GM12878 (cell line): ENCODE measurements at regions not wholly inside any gene's neighbourhood (a gene's known extent, or its start where the extent isn't known, plus 50 kb on each side); places are given as distances from the start of the nearest gene placed in this dataset.

Source experiments
- ATAC-seq: fragments of 200-7000 bp; cut with Tn5 transposase; 3 replicates; pipeline ENCODE4 v1.9.1; 2020; ENCODE audit warnings: mild to moderate bottlenecking, moderate library complexity
- BruUV-seq: library from RNA; stranded (reverse); fragments of 400-500 nt; replicated peaks from 2 replicates; lab custom pipeline; 2021; lab: Mats Ljungman, UMichigan
- CTCF ChIA-PET: fragments of 300-600 bp; sonication (Branson Sonifier 250); formaldehyde crosslinking; extraction: SDS; loops from one replicate; lab custom pipeline; 2021; ENCODE audit warnings: inconsistent platforms; lab: Yijun Ruan, JAX
- POLR2A ChIA-PET: fragments of 350-600 bp; formaldehyde crosslinking; extraction: SDS; loops from one replicate; lab custom pipeline; 2021; ENCODE audit warnings: inconsistent platforms; lab: Charles Lee
- RAD21 ChIA-PET: fragments of 300-600 bp; sonication (Branson Sonifier 250); formaldehyde crosslinking; loops from one replicate; lab custom pipeline; 2023; ENCODE audit warnings: antibody characterized with exemption; ENCODE audit not compliant: unreplicated experiment; lab: Charles Lee
- SMC1A ChIA-PET: fragments of 300-600 bp; sonication (Branson Sonifier 250); formaldehyde crosslinking; loops from one replicate; lab custom pipeline; 2023; ENCODE audit not compliant: unreplicated experiment, uncharacterized antibody; lab: Charles Lee
- DNase-seq: peaks from one replicate; pipeline ENCODE4 v3.0.0-alpha.2; 2011; ENCODE audit warnings: low read depth, low spot score
- FAIRE-seq: peaks from 3 replicates; lab custom pipeline; 2011; peaks lifted over from hg19 to GRCh38; lab: Jason Lieb, UNC
- H2AFZ ChIP-seq: 2 replicates; pipeline ENCODE4 v1.6.0; 2011; ENCODE audit warnings: low read depth, low read length, control low read depth; ENCODE audit not compliant: control insufficient read depth
- H3K27ac ChIP-seq: 2 replicates; pipeline ENCODE4 v1.5.1; 2011; ENCODE audit warnings: control low read depth; ENCODE audit not compliant: control insufficient read depth, insufficient read depth
- H3K27me3 ChIP-seq, 2 experiments: replicated peaks in 1 of 2; 2 replicates each; pipeline versions ENCODE4 v1.6.0 to v1.6.1; 2011; ENCODE audit warnings: low read length in 1 of 2; ENCODE audit not compliant: control insufficient read depth in 2 of 2, insufficient read depth in 2 of 2
- H3K36me3 ChIP-seq, 2 experiments: 2 replicates each; pipeline ENCODE4 v1.5.1; 2011; ENCODE audit warnings: low read length in 1 of 2; ENCODE audit not compliant: control insufficient read depth in 2 of 2, insufficient read depth in 2 of 2
- H3K4me1 ChIP-seq: 2 replicates; pipeline ENCODE4 v1.6.1; 2011; ENCODE audit warnings: mild to moderate bottlenecking, low read length, moderate library complexity, mixed read lengths; ENCODE audit not compliant: control insufficient read depth, insufficient read depth
- H3K4me2 ChIP-seq: 2 replicates; pipeline ENCODE4 v1.6.0; 2011; ENCODE audit warnings: control low read depth; ENCODE audit not compliant: control insufficient read depth, insufficient read depth
- H3K4me3 ChIP-seq: fragments of 200-600 bp; sonication (generic); 2 replicates; pipeline ENCODE4 v1.5.1; 2016
- H3K79me2 ChIP-seq: 2 replicates; pipeline ENCODE4 v1.6.0; 2011; ENCODE audit warnings: low read length; ENCODE audit not compliant: control insufficient read depth, insufficient read depth
- H3K9ac ChIP-seq: 2 replicates; pipeline ENCODE4 v1.8.0; 2011; ENCODE audit warnings: low read length, control low read depth, mixed read lengths; ENCODE audit not compliant: control insufficient read depth, insufficient read depth
- H3K9me3 ChIP-seq: replicated peaks from 3 replicates; pipeline ENCODE4 v1.5.1; 2011; ENCODE audit warnings: mild to moderate bottlenecking, low read length; ENCODE audit not compliant: control insufficient read depth, insufficient read depth
- H4K20me1 ChIP-seq: 2 replicates; pipeline ENCODE4 v1.6.0; 2011; ENCODE audit not compliant: control insufficient read depth, insufficient read depth
- BHLHE40 ChIP-seq, 2 experiments: fragments of 450-650 bp in 1 of 2; IDR thresholded peaks; 2 replicates each; pipeline ENCODE4 v1.6.1; 2011 to 2017; ENCODE audit warnings: low read depth in 2 of 2, borderline replicate concordance in 1 of 2, improper control_type of control experiment in 1 of 2, low read length in 1 of 2, mild to moderate bottlenecking in 1 of 2
- CBX3 ChIP-seq: fragments of 200-600 bp; sonication (generic); IDR thresholded peaks from 2 replicates; pipeline ENCODE4 v1.6.1; 2016; ENCODE audit warnings: low read depth, borderline replicate concordance
- FOXM1 ChIP-seq: IDR thresholded peaks from 2 replicates; pipeline ENCODE4 v1.6.1; 2012; ENCODE audit warnings: low read depth, mild to moderate bottlenecking, inconsistent platforms, low read length, moderate library complexity
- IRF5 ChIP-seq: fragments of 450-650 bp; IDR thresholded peaks from 2 replicates; pipeline ENCODE4 v1.6.1; 2017; ENCODE audit warnings: borderline replicate concordance
- MEF2B ChIP-seq: fragments of 450-650 bp; IDR thresholded peaks from 2 replicates; pipeline ENCODE4 v1.6.1; 2018; ENCODE audit warnings: mild to moderate bottlenecking, moderate library complexity; ENCODE audit not compliant: partially characterized antibody, poor library complexity, severe bottlenecking
- NFXL1 ChIP-seq: fragments of 450-650 bp; IDR thresholded peaks from 2 replicates; pipeline ENCODE4 v1.6.1; 2017; ENCODE audit warnings: antibody characterized with exemption, mild to moderate bottlenecking, borderline replicate concordance
- RAD21 ChIP-seq: IDR thresholded peaks from 2 replicates; pipeline ENCODE4 v1.6.1; 2011; ENCODE audit warnings: mild to moderate bottlenecking, low read depth, low read length, moderate library complexity; ENCODE audit not compliant: insufficient read depth
- RELA ChIP-seq: fragments of 450-650 bp; IDR thresholded peaks from 2 replicates; pipeline ENCODE4 v1.8.0; 2014; ENCODE audit warnings: borderline replicate concordance; ENCODE audit not compliant: partially characterized antibody
- REST ChIP-seq: IDR thresholded peaks from 2 replicates; pipeline ENCODE4 v1.6.1; 2012; ENCODE audit warnings: mild to moderate bottlenecking, low read depth, low read length
- SUZ12 ChIP-seq: fragments of 200-600 bp; sonication (generic); IDR thresholded peaks from one replicate; pipeline ENCODE4 v1.6.1; 2018; ENCODE audit warnings: antibody characterized with exemption, mild to moderate bottlenecking; ENCODE audit not compliant: unreplicated experiment
- USF1 ChIP-seq: IDR thresholded peaks from 2 replicates; pipeline ENCODE4 v1.6.1; 2011; ENCODE audit warnings: borderline replicate concordance, low read depth, mild to moderate bottlenecking, moderate library complexity, mixed read lengths, low read length; ENCODE audit not compliant: insufficient read depth; ENCODE audit errors: extremely low read length
- ZBTB40 ChIP-seq: fragments of 450-650 bp; IDR thresholded peaks from 2 replicates; pipeline ENCODE4 v1.6.1; 2016; ENCODE audit warnings: mild to moderate bottlenecking, moderate library complexity, borderline replicate concordance
- WGBS: methylation state at CpG from one replicate; pipeline ENCODE4 v1.1.6; 2016; ENCODE audit warnings: low lambda C conversion rate; ENCODE audit not compliant: insufficient replicate concordance, insufficient coverage; ENCODE audit errors: missing lambda C conversion rate; 5-methylcytosine and 5-hydroxymethylcytosine counted together
- in situ Hi-C: fragments of 300-500 bp; cut with MboI; formaldehyde crosslinking; loops from 9 replicates; pipeline ENCODE4 v1.14.3; 2018; ENCODE audit warnings: mixed read lengths
- intact Hi-C: fragments of 100-400 bp; cut with micrococcal nuclease; formaldehyde crosslinking; loops from one replicate; pipeline ENCODE4 v1.14.2; 2022; ENCODE audit not compliant: unreplicated experiment

GRCh38 chr16:48969611-48970010, 312.0 kb downstream of the CBLN1 start (continued):
- TF ChIP-seq IRF5 (no peak), MEF2B (no peak)

GRCh38 chr16:48965386-48965785, 316.3 kb downstream of the CBLN1 start:
- no peak for DNase-seq
- no peaks in the 10 kb centered on the region for H4K20me1 ChIP-seq
- no peak overlapping the region for H2AFZ ChIP-seq
- no peaks in the 10 kb centered on the region for H3K36me3 ChIP-seq
- intact Hi-C loops (no loop called here), in situ Hi-C loops (no loop called here)
- H3K27ac ChIP-seq: no peak overlapping the region
- no TSS peak for BruUV-seq
- H3K4me3 ChIP-seq: no peak overlapping the region
- WGBS: 2% methylated on average over 3 of the region's 3 CpGs
- H3K4me1 ChIP-seq: no peaks in the 10 kb centered on the region
- CTCF ChIA-PET: no interaction called here
- SMC1A ChIA-PET: interaction anchor here (1.0 kb wide), 1 partner anchor 9 kb away, joined by 5 read pairs; no protein-coding TSS in a partner anchor
- no peaks in the 10 kb centered on the region for H3K27me3 ChIP-seq
- RAD21 ChIA-PET: no interaction called here
- POLR2A ChIA-PET: no interaction called here
- H3K4me2 ChIP-seq: no peak overlapping the region
- ATAC-seq: no peak
- FAIRE-seq: no peak
- H3K9me3 ChIP-seq: no peaks in the 10 kb centered on the region
- H3K79me2 ChIP-seq: no peaks in the 10 kb centered on the region
- no peak overlapping the region for H3K9ac ChIP-seq
- no peak for TF ChIP-seq USF1
- TF ChIP-seq SUZ12: no peak
- TF ChIP-seq FOXM1: no peak
- no peak for TF ChIP-seq ZBTB40
- TF ChIP-seq REST: no peak
- TF ChIP-seq NFXL1: no peak
- TF ChIP-seq RAD21: no peak
- no peak for TF ChIP-seq BHLHE40 (IDR thresholded peaks at IDR 0.05; ENCODE audit: borderline replicate concordance in 1 of 2, low read depth in 2 of 2, low read length in 1 of 2)
- TF ChIP-seq CBX3: no peak
- no peak for TF ChIP-seq RELA
